Ammon's horn (tissue), 1 donor: ENCODE measurements at regions not wholly inside any gene's neighbourhood (a gene's known extent, or its start where the extent isn't known, plus 50 kb on each side); places are given as distances from the start of the nearest gene placed in this dataset.

ENCODE experiments used
- DNase-seq: peaks from one replicate; pipeline ENCODE4 v3.0.0-alpha.2; 2016; ENCODE audit warnings: low spot score

- no peak for DNase-seq
Measured at GRCh38 chr4:24719615-24720014, 75.8 kb upstream of the SOD3 start.

GRCh38 chr4:24720436-24720835, 74.9 kb upstream of the SOD3 start:
- no peak for DNase-seq

- no peak for DNase-seq
Measured at GRCh38 chr4:24720979-24721378, 74.4 kb upstream of the SOD3 start.

GRCh38 chr4:24722026-24722568, 73.3 kb upstream of the SOD3 start:
- no peak for DNase-seq

GRCh38 chr4:24727390-24728224, 67.8 kb upstream of the SOD3 start:
- DNase-seq, result no peak

GRCh38 chr4:24729119-24729730, 66.1 kb upstream of the SOD3 start:
- DNase-seq, result no peak

- peak; percentile 61 for DNase-seq
Measured at GRCh38 chr4:24730256-24731001, 64.9 kb upstream of the SOD3 start.

GRCh38 chr4:24731448-24731847, 63.9 kb upstream of the SOD3 start:
- no peak for DNase-seq

GRCh38 chr4:24734511-24734910, 60.9 kb upstream of the SOD3 start:
- no peak for DNase-seq

- no peak for DNase-seq
Measured at GRCh38 chr4:24736066-24736465, 59.3 kb upstream of the SOD3 start.

- no peak for DNase-seq
Measured at GRCh38 chr4:24741910-24742309, 53.5 kb upstream of the SOD3 start.

GRCh38 chr4:24742335-24742734, 53.0 kb upstream of the SOD3 start:
- DNase-seq, result no peak

GRCh38 chr4:24742773-24743172, 52.6 kb upstream of the SOD3 start:
- no peak for DNase-seq

GRCh38 chr4:24743206-24743605, 52.2 kb upstream of the SOD3 start:
- no peak for DNase-seq

GRCh38 chr4:24743927-24744326, 51.4 kb upstream of the SOD3 start:
- no peak for DNase-seq

- DNase-seq, result no peak
Measured at GRCh38 chr4:24745172-24745895, 50.0 kb upstream of the SOD3 start.
